H9 (cell line): ENCODE measurements at regions not wholly inside any gene's neighbourhood (a gene's known extent, or its start where the extent isn't known, plus 50 kb on each side); places are given as distances from the start of the nearest gene placed in this dataset.

ENCODE experiments used
- DNase-seq: peaks from one replicate; pipeline ENCODE4 v3.0.0-alpha.2; 2017
- H2AFZ ChIP-seq: one replicate; pipeline ENCODE4 v1.6.1; 2013; ENCODE audit warnings: mild to moderate bottlenecking, low read length, control low read depth, moderate library complexity
- H2AK5ac ChIP-seq: 2 replicates; pipeline ENCODE4 v1.6.1; 2013; ENCODE audit warnings: low read length, control low read depth, mixed read lengths; ENCODE audit not compliant: insufficient read length
- H2BK120ac ChIP-seq: one replicate; pipeline ENCODE4 v1.6.1; 2013; ENCODE audit warnings: low read depth, mild to moderate bottlenecking, low read length, control low read depth, inconsistent platforms; ENCODE audit not compliant: poor library complexity, severe bottlenecking
- H2BK12ac ChIP-seq: 2 replicates; pipeline ENCODE4 v1.6.1; 2013; ENCODE audit warnings: low read length, control low read depth, mixed read lengths, low read depth; ENCODE audit not compliant: insufficient read length
- H2BK15ac ChIP-seq: 2 replicates; pipeline ENCODE4 v1.6.1; 2013; ENCODE audit warnings: low read depth, low read length, control low read depth
- H2BK20ac ChIP-seq: one replicate; pipeline ENCODE4 v1.6.1; 2013; ENCODE audit warnings: low read depth, mild to moderate bottlenecking, low read length, control low read depth, inconsistent platforms; ENCODE audit not compliant: poor library complexity, severe bottlenecking
- H2BK5ac ChIP-seq: 2 replicates; pipeline ENCODE4 v1.6.1; 2013; ENCODE audit warnings: low read length, control low read depth, mixed read lengths; ENCODE audit not compliant: insufficient read length
- H3K14ac ChIP-seq: 2 replicates; pipeline ENCODE4 v1.6.1; 2013; ENCODE audit warnings: low read length, control low read depth; ENCODE audit not compliant: insufficient read depth
- H3K18ac ChIP-seq: 2 replicates; pipeline ENCODE4 v1.6.1; 2013; ENCODE audit warnings: low read depth, mild to moderate bottlenecking, mixed read lengths, low read length, control low read depth; ENCODE audit not compliant: insufficient read length
- H3K23ac ChIP-seq: 2 replicates; pipeline ENCODE4 v1.6.1; 2013; ENCODE audit warnings: low read length, control low read depth, mixed read lengths, low read depth; ENCODE audit not compliant: insufficient read length
- H3K23me2 ChIP-seq: 2 replicates; pipeline ENCODE4 v1.6.1; 2013; ENCODE audit warnings: low read depth, mild to moderate bottlenecking, mixed read lengths, low read length, control low read depth; ENCODE audit not compliant: insufficient read length, poor library complexity, severe bottlenecking
- H3K27ac ChIP-seq: 2 replicates; pipeline ENCODE4 v1.5.1; 2013; ENCODE audit warnings: low read length, control low read depth, mixed read lengths, low read depth; ENCODE audit not compliant: insufficient read length
- H3K27me3 ChIP-seq: 2 replicates; pipeline ENCODE4 v1.6.1; 2013; ENCODE audit warnings: low read length, control low read depth, inconsistent platforms; ENCODE audit not compliant: insufficient read depth
- H3K4ac ChIP-seq: 2 replicates; pipeline ENCODE4 v1.6.1; 2013; ENCODE audit warnings: low read depth, mild to moderate bottlenecking, control low read depth, inconsistent platforms, low read length, moderate library complexity
- H3K4me1 ChIP-seq: 2 replicates; pipeline ENCODE4 v1.6.1; 2013; ENCODE audit warnings: low read length, control low read depth, inconsistent platforms; ENCODE audit not compliant: insufficient read depth
- H3K4me2 ChIP-seq: 2 replicates; pipeline ENCODE4 v1.6.1; 2013; ENCODE audit warnings: low read length, control low read depth, mixed read lengths; ENCODE audit not compliant: insufficient read length, insufficient read depth
- H3K56ac ChIP-seq: 2 replicates; pipeline ENCODE4 v1.6.1; 2013; ENCODE audit warnings: low read depth, mild to moderate bottlenecking, mixed read lengths, low read length, control low read depth; ENCODE audit not compliant: insufficient read length
- H3K79me1 ChIP-seq: 2 replicates; pipeline ENCODE4 v1.6.1; 2013; ENCODE audit warnings: low read depth, mild to moderate bottlenecking, moderate library complexity, low read length, control low read depth, inconsistent platforms; ENCODE audit not compliant: insufficient read depth, poor library complexity, severe bottlenecking
- H3K79me2 ChIP-seq: 2 replicates; pipeline ENCODE4 v1.6.1; 2013; ENCODE audit warnings: low read length, control low read depth, inconsistent platforms; ENCODE audit not compliant: insufficient read depth
- H3K9ac ChIP-seq: 2 replicates; pipeline ENCODE4 v1.6.1; 2013; ENCODE audit warnings: low read length, control low read depth, mixed read lengths; ENCODE audit not compliant: insufficient read length; ENCODE audit errors: extremely low read depth
- H3K9me3 ChIP-seq: one replicate; pipeline ENCODE4 v1.6.1; 2013; ENCODE audit warnings: low read depth, low read length, inconsistent platforms; ENCODE audit not compliant: control insufficient read depth
- H3T11ph ChIP-seq: one replicate; pipeline ENCODE4 v1.6.1; 2013; ENCODE audit warnings: mild to moderate bottlenecking, low read length, control low read depth, inconsistent platforms
- H4K20me1 ChIP-seq: one replicate; pipeline ENCODE4 v1.6.1; 2013; ENCODE audit not compliant: control insufficient read depth, insufficient read length, insufficient read depth
- H4K5ac ChIP-seq: 2 replicates; pipeline ENCODE4 v1.6.1; 2013; ENCODE audit warnings: low read depth, mild to moderate bottlenecking, mixed read lengths, low read length, control low read depth; ENCODE audit not compliant: insufficient read length
- H4K8ac ChIP-seq: replicated peaks from 2 replicates; pipeline ENCODE4 v1.6.1; 2013; ENCODE audit warnings: low read length, control low read depth, mixed read lengths, low read depth; ENCODE audit not compliant: insufficient read length
- H4K91ac ChIP-seq: 2 replicates; pipeline ENCODE4 v1.6.1; 2013; ENCODE audit warnings: low read depth, mild to moderate bottlenecking, moderate library complexity, mixed read lengths, low read length, control low read depth; ENCODE audit not compliant: insufficient read length
- H3K27ac Mint-ChIP-seq, 3 experiments: 2 replicates in 2 of 3; 3 replicates in 1 of 3; pipeline ENCODE4 v1.8.0; 2020 to 2021; ENCODE audit warnings: mixed read lengths in 3 of 3, mild to moderate bottlenecking in 1 of 3, moderate library complexity in 1 of 3
- H3K27me3 Mint-ChIP-seq: 2 replicates; pipeline ENCODE4 v1.8.0; 2021; ENCODE audit warnings: low read depth, mild to moderate bottlenecking, moderate library complexity, mixed read lengths
- H3K36me3 Mint-ChIP-seq, 3 experiments: 2 replicates in 2 of 3; 3 replicates in 1 of 3; pipeline ENCODE4 v1.8.0; 2020 to 2021; ENCODE audit warnings: low read depth in 3 of 3, mixed read lengths in 3 of 3; ENCODE audit not compliant: insufficient read depth in 1 of 3
- H3K4me1 Mint-ChIP-seq, 2 experiments: 2 replicates each; pipeline ENCODE4 v1.8.0; 2020; ENCODE audit warnings: mixed read lengths in 2 of 2
- H3K4me3 Mint-ChIP-seq, 2 experiments: 2 replicates in 1 of 2; 3 replicates in 1 of 2; pipeline ENCODE4 v1.8.0; 2020 to 2021; ENCODE audit warnings: mild to moderate bottlenecking in 2 of 2, mixed read lengths in 2 of 2, moderate library complexity in 1 of 2
- H3K9me3 Mint-ChIP-seq, 2 experiments: 2 replicates in 1 of 2; 3 replicates in 1 of 2; pipeline ENCODE4 v1.8.0; 2020; ENCODE audit warnings: mild to moderate bottlenecking in 2 of 2, mixed read lengths in 2 of 2, moderate library complexity in 1 of 2
- CTCF ChIP-seq: fragments of 200-600 bp; sonication (generic); conservative IDR thresholded peaks from 3 replicates; pipeline ENCODE4 v1.8.0; 2021; ENCODE audit warnings: antibody characterized with exemption, mild to moderate bottlenecking
- WGBS: extraction: QIAGEN DNeasy Blood & Tissue Kit; methylation state at CpG from one replicate; pipeline ENCODE4 v1.1.7; 2013; ENCODE audit warnings: missing lambda C conversion rate, low lambda C conversion rate, mixed read lengths; ENCODE audit not compliant: insufficient read length; ENCODE audit errors: extremely low coverage; 5-methylcytosine and 5-hydroxymethylcytosine counted together

GRCh38 chr6:4667591-4667990, 108.6 kb upstream of the CDYL start:
- Histone ChIP-seq H2BK120ac (no peak overlapping the region), H2BK12ac (no peak overlapping the region), H3K56ac (no peak overlapping the region), H4K20me1 (no peaks in the 10 kb centered on the region), H4K91ac (no peak overlapping the region), H3K9ac (no peak overlapping the region), H3K4me1 (no peaks in the 10 kb centered on the region; the same call in 1 of the 2 replicates), H4K5ac (no peak overlapping the region), H3K79me2 (no peaks in the 10 kb centered on the region), H2AK5ac (no peak overlapping the region), H4K8ac (no peak overlapping the region), H3K14ac (no peak overlapping the region), H3K23ac (no peak overlapping the region), H3K23me2 (no peaks in the 10 kb centered on the region), H2BK20ac (no peak overlapping the region), H3K4ac (no peak overlapping the region), H3K9me3 (no peaks in the 10 kb centered on the region), H2BK15ac (no peak overlapping the region), H3K18ac (no peak overlapping the region), H2BK5ac (no peak overlapping the region), H2AFZ (no peak overlapping the region), H3K4me2 (no peak overlapping the region), H3K27ac (no peak overlapping the region), H3K27me3 (no peaks in the 10 kb centered on the region), H3K79me1 (no peaks in the 10 kb centered on the region), H3T11ph (no peak overlapping the region)
- Mint-ChIP-seq H3K4me1 (peaks cover 11 to 18% of the 10 kb centered on the region in 2 experiments), H3K27me3 (peaks cover 22% of the 10 kb centered on the region), H3K27ac (no peak overlapping the region), H3K4me3 (no peak overlapping the region), H3K36me3 (no peaks in the 10 kb centered on the region; a peak in 1 of 7 replicates), H3K9me3 (no peaks in the 10 kb centered on the region; a peak in 2 of 5 replicates)
- no peak for DNase-seq
- no peak for TF ChIP-seq CTCF
- no CpG with 5 or more reads among the region's 2 CpGs for WGBS
